ENCODE measurements at regions not wholly inside any gene's neighbourhood (a gene's known extent, or its start where the extent isn't known, plus 50 kb on each side); places are given as distances from the start of the nearest gene placed in this dataset.
"Not testable (repeated sequence)": the region's sequence is repeated elsewhere in the genome, so short reads cannot be mapped to it uniquely, and the experiment has no call there.

GRCh38 chr1:30204916-30205315, 518.5 kb downstream of the MATN1 start:
- DNase-seq = not testable (repeated sequence)

- DNase-seq = no peak
These were observed 522.4 kb downstream of the MATN1 start for GRCh38 chr1:30201015-30201414.

DNA sequence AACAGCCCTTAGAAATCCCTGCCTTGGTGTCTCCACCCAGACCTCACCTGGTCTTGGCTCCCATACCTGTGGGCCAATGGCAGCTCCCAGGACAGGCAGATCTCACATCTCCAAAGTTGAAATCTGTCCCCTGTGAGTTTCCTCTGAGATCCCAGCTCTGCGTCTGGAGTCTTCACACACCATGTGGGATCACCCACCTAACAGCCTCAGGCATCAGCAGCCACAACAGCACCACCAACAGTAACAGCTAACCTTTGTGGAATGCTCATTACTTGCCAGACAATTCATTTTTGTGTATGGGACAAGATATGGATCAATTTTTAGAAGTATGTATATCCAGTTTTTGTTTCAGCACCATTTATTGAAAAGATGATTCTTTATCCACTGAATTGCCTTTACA, 523.2 kb downstream of the MATN1 start:
- DNase-seq = no peak

DNA sequence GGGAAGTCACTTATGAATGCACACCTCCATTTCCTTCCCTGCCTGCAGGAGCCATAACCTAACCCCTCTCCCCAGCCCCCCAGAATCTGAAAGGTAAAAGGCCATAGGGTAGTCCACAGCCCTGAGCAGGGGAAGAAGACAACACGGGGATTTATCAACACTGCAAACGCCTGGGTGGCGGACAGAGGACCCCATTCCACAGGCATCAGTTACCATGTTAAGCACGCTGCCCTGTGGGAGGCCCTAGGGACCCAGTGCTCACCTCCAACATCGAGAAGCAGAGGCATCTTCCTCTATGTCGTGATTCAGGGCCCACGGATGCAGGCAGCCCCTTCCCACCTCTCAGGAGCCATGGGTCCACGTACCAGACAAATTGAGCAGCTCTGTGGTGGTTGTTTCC, 523.8 kb downstream of the MATN1 start:
- DNase-seq = no peak

DNA sequence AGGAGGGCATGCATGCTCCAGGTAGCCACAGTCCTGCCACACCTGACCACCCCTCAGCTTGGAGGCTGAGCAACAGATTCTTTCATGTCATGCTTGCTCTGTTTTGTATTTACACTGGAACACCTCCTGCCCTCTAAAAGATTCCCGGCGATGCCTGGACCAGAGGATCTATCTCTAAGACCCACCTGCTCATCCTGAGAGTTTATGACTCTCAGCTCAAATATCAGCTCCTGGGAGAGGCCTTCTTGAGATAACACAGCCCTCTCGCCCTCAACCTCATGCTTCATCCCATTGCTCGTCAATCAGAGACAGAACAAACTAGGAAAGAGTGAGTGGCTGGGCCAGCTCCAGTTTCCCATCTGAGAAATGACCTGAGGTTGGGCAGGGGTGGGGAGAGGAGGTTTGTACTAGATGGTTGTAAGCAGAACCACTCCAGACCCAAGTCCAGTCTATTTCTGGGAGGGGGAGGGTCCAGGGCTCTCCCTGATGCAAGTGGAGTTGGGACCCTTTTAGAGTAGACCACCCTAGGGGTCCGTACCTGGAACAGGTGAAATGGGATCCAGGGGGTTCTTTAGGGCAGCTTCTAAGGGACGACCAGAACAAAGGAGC, 524.5 kb downstream of the MATN1 start:
- DNase-seq = no peak

- no peak for DNase-seq
These were observed 525.0 kb downstream of the MATN1 start for GRCh38 chr1:30198451-30198760.

GRCh38 chr1:30197639-30198450, 525.5 kb downstream of the MATN1 start:
- no peak for DNase-seq

- no peak for DNase-seq
These were observed 526.3 kb downstream of the MATN1 start for GRCh38 chr1:30196872-30197638.

DNA sequence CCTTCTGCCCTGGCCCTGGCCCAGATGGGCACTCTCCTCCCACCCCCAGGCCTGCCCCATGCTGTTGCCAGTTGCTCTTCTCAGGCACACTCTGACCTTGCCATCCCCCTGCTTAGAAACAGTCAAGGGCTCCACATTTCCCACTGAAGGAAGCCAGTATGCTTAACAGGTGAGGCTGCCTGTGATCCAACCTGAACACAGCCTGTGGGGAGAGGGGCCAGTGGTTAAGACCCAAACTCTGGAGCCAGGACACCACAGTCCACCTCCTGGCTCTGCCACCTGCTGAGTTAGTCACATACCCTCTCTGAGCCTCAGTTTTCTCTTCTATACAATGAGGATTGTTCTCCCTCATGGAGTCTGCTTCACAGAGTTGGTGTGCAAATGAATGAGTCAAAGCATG, 526.9 kb downstream of the MATN1 start:
- no peak for DNase-seq

DNA sequence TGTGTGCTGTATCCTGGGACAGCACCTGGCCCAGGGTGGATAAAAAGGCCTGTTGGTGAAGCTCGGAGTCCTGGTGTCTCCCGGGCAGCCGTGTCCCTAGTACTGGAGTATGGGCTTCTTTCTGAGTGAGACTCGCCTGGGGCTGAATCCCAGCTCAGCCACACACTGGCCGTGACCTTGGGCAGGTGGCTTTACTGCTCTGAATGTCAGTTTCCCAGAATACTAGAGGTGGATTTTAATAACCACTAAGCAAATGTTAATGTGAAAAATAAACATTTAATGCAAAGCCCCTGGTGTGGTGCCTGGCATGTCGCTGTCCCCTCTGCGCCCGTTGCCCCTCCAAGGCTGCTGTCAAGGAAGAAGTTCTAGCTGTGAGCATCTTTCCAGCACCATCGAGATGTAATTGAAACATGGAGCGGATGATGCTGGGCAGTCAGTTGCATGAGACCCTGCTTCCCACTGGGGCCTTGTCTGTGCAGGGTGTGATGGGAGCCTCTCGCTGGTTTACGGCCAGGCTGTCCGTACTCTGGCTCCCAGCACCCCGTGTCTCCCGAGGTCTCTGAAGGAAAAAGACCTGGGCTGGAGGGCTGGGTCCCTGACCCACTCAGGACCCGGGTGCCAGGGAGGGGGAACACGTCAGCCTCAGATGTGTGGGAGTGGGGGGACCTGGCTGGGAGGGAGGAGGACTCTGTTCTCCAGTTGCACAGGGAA, 527.8 kb downstream of the MATN1 start:
- no peak for DNase-seq

GRCh38 chr1:30194741-30195423, 528.5 kb downstream of the MATN1 start:
- no peak for DNase-seq

- no peak for DNase-seq
These were observed 529.3 kb downstream of the MATN1 start for GRCh38 chr1:30194046-30194619.

- DNase-seq = no peak
These were observed 530.3 kb downstream of the MATN1 start for GRCh38 chr1:30192969-30193630.

DNA sequence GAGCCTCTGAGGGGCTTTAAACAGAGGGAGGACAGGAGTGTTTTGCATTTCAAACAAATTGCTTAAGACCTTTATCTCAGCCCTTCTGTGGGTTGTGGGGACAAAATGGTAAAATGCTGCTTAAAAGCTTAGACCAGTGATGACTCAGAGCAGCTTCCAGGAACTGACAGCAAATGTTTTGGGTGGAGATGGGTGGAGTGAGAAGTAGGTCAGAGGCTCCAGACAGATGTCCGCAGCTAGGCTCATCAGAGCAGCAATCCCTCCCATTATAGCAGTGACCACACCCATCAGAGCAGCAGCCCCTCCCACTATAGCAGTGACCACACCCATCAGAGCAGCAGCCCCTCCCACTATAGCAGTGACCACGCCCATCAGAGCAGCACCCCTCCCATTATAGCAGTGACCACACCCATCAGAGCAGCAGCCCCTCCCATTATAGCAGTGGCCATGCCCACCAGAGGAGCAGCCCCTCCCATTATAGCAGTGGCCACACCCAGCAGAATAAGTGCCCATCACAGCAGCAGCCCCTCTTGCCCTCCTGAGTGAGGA, 532.2 kb downstream of the MATN1 start:
- no peak for DNase-seq

- no peak for DNase-seq
These were observed 532.8 kb downstream of the MATN1 start for GRCh38 chr1:30190511-30191153.

- DNase-seq = no peak
These were observed 533.4 kb downstream of the MATN1 start for GRCh38 chr1:30189818-30190500.

DNA sequence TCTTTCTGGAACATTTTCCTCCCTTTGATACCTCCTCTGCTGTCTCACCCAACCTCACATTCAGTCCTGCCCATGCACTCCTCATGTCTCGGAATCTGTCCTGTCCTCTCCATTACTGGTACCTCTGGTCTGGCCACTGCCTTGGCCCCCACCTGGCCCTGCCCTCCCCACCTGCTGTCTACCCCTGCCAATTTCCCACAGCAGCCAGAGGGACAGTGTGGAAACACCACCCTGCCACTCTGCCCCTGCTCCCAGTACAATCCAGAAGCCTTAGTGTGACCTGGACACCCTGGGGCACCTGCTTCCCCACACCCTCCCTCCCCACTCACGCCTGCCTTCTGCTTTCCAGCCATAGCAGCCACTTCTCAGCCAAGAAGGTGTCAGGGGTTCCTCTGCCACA, 534.4 kb downstream of the MATN1 start:
- DNase-seq = no peak

- no peak for DNase-seq
These were observed 535.1 kb downstream of the MATN1 start for GRCh38 chr1:30188329-30188728.

GRCh38 chr1:30187413-30188023, 535.9 kb downstream of the MATN1 start:
- DNase-seq = no peak

Measured in right lung (tissue), 2 donors.